VCaP (cell line): ENCODE measurements at regions not wholly inside any gene's neighbourhood (a gene's known extent, or its start where the extent isn't known, plus 50 kb on each side); places are given as distances from the start of the nearest gene placed in this dataset.

ENCODE experiments used
- H3K27ac ChIP-seq: fragments of 450-650 bp; 2 replicates; pipeline ENCODE4 v1.5.1; 2017
- CTCF ChIP-seq: fragments of 450-650 bp; conservative IDR thresholded peaks from 2 replicates; pipeline ENCODE4 v1.5.1; 2017; ENCODE audit warnings: mild to moderate bottlenecking, moderate library complexity

GRCh38 chr10:29881336-29881771, 178.0 kb downstream of the JCAD start:
- TF ChIP-seq CTCF: no peak

GRCh38 chr10:29880856-29881255, 178.5 kb downstream of the JCAD start:
- H3K27ac ChIP-seq: no peak overlapping the region
- TF ChIP-seq CTCF: no peak

More at GRCh38 chr10:29881336-29881771, 178.0 kb downstream of the JCAD start:
- no peak overlapping the region for H3K27ac ChIP-seq

GRCh38 chr10:29879862-29880261, 179.5 kb downstream of the JCAD start:
- no peak overlapping the region for H3K27ac ChIP-seq
- TF ChIP-seq CTCF: no peak

- TF ChIP-seq CTCF: no peak
- H3K27ac ChIP-seq: no peak overlapping the region
Observed at GRCh38 chr10:29878492-29878891, 180.9 kb downstream of the JCAD start.

GRCh38 chr10:29877793-29878491, 181.4 kb downstream of the JCAD start:
- TF ChIP-seq CTCF: no peak
- no peak overlapping the region for H3K27ac ChIP-seq

GRCh38 chr10:29876008-29876555, 183.3 kb downstream of the JCAD start:
- no peak for TF ChIP-seq CTCF
- no peak overlapping the region for H3K27ac ChIP-seq

GRCh38 chr10:29874606-29875269, 184.6 kb downstream of the JCAD start:
- no peak for TF ChIP-seq CTCF
- no peak overlapping the region for H3K27ac ChIP-seq
